GM21381 (cell line): ENCODE measurements at regions not wholly inside any gene's neighbourhood (a gene's known extent, or its start where the extent isn't known, plus 50 kb on each side); places are given as distances from the start of the nearest gene placed in this dataset.

Experiments used
- ATAC-seq: cut with Tn5 transposase; IDR thresholded peaks from one replicate; pipeline ENCODE4 v1.9.1; 2021; ENCODE audit warnings: mild to moderate bottlenecking, moderate library complexity; ENCODE audit not compliant: unreplicated experiment

DNA sequence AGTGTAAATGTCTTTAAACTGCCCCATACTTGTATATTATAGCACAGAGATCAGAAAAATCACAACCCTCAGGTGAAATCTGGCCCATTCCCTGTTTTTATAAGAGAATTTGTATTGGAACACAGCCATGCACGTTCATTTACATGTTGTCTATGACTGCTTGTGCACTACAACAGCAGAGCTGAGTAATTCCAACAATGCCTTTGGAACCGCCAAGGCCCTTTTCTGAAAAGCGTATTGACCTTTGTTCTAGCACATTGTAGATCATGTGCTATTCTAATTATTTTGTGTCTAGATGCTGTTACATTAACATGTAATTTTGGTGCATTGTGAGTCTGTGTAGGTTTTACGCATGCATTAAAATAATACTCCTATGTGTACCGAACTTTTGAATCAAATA lies 339.6 kb downstream of the CHRM3 start:
- ATAC-seq, result no peak

DNA sequence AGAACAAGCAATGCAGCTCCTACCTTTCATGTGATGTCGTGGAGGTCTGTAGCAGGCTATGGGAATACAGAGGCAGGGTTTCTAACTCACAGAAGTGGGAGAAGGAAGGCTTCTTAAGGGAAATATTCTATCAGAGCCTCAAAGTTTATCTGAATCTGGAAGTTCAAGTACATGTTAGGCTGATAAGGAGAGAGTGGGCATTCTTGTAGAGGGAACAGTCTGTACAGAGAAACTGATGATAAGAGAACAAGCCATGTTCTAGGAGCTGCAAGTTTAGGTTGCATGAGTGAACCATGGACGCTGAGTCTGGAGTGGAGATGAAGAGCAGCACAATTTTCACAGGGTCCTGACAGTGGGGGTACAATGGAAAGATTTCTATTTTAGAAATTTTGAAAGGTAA lies 344.0 kb downstream of the CHRM3 start:
- no peak for ATAC-seq

DNA sequence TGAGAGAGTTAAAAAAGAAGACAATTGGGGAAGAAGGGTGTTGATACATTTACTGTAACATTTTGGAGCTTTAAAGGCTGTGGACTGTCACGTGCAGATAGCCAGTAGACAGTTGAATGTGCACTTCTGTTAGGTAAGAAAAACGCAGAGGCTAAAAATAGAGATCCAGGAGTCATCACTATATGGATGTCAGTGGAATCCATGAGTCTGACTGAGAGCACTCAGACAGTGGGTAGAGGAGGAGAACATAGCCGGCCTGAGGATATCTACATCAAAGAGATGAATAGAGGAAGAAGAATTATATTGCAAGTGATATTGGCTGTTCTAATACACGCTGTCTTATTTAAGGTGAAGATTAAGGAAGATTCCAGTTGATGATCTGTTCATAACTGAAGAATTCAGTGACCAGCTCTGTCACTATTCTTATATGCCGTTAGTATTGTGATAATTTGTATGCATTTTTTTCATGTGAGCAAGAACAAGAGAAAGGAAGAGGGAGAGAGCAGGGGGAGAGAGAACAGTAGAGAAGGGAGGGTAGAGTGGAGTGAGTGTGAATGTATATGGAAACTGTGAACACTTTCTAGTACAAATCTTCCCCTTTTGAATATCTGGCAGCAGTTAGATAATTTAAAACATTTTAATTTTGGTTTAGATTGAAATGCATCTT lies 344.8 kb downstream of the CHRM3 start:
- ATAC-seq, result no peak

DNA sequence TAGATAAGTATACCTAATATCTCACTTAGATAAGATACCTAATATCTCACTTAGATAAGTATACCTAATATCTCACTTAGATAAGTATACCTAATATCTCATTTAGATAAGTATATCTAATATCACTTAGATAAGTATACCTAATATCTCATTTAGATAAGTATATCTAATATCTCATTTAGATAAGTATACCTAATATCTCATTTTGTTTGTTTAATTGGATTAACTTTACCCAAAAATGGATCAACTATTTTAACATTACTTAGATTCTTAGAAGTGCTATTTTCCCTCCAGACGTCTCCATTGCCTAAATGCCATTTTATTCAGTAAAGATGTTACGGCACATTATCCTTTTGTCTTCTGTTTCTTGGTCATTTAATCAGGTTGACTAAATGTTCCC lies 346.4 kb downstream of the CHRM3 start:
- ATAC-seq, result no peak

DNA sequence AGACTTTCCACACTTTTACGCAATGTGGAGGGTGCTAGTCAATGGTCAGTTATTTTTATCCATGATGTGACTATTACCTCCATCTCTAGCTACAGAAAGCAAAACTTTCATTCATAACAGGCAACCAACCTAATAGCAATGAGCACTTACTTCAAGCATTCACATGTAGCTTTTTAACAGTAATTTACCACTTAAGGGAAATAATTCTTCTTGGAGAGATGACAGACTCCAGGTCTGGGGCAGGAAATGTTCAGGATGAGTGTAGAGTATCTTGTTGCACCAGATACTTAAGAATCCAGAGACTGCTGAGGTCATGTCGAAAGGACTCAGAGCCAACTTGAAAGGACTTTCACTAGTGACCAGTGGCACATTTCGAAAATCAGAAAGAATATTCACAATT lies 347.6 kb downstream of the CHRM3 start:
- no peak for ATAC-seq

DNA sequence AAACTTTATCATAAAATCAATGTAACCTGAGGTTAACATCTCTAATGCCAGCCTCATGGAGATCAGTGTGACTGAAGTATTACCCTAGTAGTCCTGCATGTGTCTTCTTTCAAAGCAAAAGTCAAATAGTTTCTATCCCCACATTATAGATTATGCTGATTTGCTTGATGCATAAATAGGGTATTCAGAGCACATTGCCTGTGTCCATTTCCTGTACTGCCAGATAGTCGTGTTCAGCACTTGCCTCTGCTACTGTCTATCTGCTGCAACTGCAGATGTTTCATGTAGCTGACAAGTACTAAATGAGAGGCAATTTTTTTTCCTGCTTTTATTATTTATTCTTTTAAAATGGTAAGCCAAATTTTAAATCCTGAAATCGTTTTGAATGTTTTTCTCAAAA lies 348.7 kb downstream of the CHRM3 start:
- no peak for ATAC-seq

DNA sequence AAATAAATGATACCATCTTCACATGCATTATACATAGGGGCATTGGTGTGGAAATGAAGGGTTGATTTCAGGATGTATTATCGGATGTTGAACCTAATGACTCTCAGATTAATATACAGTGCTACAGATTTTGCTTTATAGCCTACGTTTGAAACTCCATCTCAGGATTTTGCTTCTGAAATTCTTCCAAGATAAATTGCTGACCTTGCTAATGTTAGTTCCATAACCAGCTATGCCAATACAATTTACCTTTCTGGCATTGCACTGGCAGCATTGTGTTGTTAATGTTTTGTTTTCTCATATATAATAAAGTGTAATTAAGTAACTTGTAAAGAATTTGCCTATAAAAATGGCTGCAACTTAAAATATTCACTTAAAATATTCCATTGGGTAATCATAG lies 350.1 kb downstream of the CHRM3 start:
- ATAC-seq, result no peak

DNA sequence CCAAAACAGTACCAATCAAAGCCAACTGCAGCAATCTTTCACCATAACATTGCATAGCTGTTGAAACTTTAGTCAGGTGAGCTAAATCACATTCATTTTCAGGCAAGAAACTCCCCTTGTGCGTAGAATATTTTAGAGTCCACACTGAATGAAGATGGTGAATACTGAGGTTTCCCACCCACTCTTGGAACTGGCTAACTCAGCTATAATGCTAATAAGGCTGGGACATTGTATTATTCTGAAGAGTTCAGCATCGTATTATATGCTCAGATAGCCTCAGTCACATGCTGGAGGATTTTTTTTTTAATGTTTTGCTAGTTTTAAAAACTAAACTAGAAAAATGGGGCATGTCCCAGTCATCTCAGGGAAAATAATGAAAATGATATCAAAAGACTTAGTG lies 352.3 kb upstream of the FMN2 start:
- ATAC-seq, result no peak

DNA sequence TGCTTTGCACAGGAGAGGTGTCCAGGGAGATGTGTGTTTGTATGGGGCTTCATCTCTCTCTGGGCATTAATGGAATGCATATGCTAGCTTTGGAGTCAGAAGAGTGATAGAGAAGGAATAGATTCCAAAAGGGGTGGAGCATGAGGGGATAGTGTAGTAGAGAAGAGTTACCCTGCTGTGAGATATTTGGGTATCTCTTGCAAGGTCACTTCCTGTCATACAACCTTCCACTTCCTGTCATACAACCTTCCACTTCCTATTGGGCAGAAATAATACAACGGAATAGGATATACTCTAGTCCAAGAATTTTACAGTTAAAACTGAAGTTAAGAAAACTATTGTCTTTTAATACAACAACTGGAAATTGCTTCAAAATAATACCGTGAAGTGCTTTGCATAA lies 351.8 kb upstream of the FMN2 start:
- no peak for ATAC-seq

DNA sequence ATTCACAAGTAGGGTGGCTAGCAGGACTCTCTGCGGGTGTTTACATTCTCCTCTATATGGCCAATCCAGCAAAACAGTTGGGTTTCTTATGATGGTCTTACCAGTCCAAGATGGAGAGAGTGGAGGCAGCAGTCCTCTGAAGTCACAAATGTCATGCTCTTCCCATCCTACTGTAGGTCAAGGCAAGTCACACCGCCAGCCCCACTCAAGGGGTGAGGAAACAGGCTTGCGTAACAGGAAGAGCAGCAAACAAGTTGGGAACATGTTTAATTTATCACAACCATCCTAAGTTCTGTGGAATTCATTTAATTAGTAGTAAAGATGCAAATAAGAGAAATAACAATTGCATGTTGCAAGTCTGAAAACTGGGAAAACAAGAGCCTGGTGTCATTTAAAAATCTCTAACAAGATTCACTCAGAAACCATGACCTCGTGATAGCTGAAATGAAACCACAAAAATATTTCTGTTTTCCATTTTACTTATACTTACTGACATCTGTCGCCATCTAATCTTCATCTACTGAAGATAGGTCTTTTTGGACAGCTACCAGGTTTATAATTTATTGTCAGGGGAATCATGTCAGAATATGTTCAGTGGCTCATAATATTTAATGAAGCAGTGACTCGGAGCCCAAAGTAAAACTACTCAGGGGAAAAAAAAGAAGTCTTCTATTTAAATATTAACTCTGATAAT lies 349.1 kb upstream of the FMN2 start:
- no peak for ATAC-seq

DNA sequence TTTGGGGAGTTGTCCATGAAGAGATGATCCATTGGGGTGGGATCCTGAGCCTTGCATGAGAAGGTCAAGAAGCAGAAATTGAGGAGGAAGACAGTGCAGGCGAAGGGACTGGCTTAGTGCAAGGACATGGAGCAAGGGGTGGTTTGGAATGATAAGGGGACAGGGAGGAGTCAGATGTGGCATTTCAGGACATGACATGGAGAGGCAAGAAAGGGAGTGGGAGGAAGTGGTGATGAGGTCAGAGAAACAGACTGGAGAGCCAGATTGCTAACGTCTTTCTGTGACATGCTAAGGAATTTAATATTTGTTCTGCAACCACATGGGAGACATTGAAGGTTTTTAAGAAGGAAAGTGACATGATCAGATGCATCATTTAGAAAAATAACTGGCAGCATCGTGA lies 346.8 kb upstream of the FMN2 start:
- ATAC-seq, result no peak

DNA sequence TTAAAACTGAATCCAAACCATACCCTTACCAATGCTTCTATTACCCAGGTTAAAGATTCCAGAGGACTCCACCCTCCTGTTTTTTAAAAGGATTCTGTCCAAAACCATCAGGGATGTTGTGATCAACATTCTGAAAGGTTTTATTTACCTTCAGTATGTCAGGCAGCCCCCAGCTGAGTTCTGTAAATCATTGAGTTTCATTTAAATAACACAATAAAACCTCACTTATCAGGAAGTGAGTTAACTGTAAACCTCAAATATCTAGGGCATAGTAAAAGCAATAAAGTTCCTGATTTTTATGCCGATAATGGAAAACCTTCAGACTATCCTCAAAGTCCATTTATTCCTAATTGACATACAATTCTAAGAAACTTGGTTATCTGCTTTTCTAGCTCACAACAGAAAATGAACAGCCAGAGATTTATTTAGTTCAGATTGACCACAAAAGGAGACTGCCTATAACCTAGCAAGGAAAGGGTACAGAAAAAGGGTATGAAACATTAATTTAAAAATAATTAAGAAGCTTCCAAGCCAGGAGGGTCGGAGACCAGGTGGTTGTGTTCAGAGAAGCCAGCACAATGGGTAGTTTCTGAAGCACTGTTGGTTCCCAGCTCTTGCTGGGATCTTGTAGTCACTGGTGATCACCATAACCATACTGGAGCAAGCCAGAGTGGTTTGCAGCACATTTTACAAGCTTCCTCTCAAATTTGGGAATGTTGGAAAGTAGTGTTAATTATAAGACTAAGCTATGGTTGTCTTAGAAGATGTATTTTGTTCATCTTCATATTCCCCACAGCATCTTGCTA lies 336.4 kb upstream of the FMN2 start:
- ATAC-seq, result no peak

DNA sequence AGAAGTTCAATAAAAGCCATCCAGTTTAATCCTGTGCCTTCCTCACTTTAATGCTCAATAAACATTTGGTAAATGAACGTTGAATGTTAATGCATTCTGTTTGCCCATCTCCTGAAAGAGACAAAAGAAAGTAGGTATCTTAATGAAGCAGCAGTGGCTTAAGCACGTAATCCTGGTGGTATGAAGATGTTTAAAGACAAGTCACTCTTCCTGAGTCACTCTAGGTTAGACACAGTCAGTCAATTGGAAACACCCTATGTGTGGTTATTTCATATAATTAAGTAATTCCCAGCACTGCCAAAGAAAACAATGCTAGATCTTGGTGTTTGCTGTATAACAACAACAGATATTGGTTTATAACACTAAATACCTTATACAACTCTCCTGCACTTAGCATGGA lies 334.0 kb upstream of the FMN2 start:
- no peak for ATAC-seq

DNA sequence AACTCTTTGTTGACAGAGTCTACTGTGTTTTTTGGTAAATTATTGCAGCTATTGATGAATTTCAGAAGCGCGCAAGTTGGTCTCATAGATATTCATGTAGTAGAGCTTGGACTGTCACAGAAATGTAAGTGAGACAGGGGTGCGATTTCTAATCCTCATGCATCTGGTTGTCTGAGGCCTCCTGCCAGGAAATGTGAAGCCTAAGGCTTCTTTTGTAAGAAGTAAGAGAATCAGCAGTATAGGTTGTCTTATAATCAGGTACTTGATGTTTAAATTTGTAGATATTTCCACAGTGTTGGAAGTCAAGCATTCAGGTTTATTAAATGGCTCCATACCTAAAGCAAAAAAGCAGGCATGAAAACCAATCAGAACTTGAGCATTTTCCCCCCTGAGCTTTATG lies 332.9 kb upstream of the FMN2 start:
- no peak for ATAC-seq

DNA sequence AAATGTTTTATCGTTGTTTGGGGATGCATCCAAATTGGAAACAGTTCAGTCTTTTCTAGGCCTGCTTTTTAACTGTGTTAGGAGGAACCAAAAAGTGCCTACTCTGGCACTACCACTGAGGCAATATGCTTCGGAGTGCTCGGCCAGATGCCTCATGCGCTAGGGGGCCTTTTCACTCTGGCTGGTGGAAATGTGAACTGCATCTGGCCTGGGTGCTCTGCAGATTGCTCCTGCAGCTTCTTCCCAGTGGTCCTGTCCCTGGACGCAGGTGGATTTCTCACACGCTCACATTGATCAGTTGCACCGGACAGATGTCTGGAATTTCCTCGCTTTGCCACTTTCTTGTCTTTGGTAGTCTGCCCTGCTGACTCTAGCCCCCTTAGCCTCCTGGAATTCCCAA lies 330.2 kb upstream of the FMN2 start:
- no peak for ATAC-seq

DNA sequence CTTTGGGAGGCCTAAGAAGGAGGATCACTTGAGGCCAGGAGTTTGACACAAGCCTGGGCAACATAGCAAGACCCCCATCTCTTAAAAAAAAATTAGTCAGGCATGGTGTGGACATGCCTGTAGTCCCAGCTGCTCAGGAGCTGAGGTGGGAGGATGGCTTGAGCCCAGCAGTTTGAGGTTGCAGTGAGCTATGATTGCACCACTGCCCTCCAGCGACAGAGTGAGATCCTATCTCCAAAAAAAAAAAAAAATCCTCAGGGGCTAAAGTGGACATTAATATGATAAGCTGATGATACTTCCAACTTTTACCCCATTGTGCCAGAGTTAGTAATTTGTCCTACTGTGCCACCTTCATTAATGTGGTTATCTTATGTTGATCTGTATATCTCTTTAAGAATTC lies 327.8 kb upstream of the FMN2 start:
- ATAC-seq, result no peak

DNA sequence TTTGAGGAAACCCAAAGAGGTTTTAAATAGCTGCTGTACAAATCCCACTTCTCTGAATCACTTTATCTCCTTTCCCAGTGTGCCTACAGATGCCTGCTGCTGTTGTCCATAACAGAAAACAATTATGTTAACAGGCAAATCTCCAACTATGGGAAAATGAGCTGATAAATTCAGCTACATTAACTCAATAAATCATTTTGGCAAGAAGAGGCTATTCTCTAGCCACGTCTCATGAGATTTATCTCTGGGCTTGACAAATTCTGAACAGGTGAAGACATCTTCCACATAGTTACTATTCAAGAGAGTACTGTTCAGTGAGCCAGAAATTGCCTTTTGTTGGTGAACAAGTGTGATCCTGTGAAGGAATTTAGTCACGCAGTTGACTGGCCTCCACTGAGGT lies 327.1 kb upstream of the FMN2 start:
- no peak for ATAC-seq

DNA sequence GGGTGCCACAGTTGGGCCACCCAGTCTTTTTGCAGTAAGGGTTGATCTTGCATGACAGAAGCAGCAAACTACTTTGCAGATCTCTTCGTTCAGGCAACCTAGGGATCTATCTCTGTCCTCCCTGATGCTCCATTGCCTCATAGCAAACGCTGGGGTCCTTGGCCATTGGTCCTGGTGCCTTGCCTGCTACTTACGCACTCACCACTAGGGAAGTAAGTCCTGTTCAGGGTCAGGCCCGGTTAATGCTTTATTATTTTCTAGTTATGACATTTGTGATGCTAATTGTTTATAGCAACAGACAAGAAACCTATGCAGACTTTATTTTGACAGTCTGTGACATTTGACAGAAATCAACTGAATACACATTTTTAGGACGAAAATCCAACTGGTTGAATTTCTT lies 326.5 kb upstream of the FMN2 start:
- ATAC-seq, result no peak

DNA sequence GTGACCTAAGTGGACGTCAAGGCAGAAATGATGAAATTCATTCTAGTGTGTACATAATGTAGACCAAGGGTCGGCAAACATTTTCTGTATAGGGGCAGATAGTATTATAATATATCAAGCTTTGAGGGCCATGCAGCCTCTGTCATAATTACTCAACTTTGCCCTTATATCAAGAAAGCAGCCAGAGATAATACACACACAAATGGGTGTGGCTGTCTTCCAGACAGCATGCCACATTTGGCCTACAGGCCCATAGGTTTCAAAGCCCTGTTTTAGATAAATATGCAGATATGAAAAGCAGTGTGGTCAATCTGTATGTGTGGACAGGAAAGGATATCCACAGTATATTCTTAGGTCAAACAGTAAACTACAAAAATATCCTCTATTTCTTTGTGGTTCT lies 320.1 kb upstream of the FMN2 start:
- ATAC-seq, result no peak

DNA sequence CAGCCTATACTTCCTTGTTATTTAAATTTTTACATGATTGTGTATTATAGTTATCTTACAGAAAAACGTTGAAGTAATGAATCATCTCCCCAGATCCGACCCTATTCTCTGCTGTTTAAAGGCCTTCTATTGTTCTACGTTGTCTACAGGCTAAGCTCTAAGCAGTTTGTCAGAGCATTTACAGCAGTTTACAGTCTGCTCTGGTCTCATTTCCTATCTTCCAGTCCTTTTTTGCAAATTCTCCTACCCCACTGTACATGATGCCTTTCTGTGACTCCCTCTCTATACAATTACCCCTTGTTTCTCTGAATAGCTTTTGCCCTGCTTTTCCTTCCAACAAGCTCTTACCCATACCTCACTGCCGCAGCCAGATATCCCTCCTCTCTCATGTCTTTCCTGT lies 319.2 kb upstream of the FMN2 start:
- ATAC-seq, result no peak

DNA sequence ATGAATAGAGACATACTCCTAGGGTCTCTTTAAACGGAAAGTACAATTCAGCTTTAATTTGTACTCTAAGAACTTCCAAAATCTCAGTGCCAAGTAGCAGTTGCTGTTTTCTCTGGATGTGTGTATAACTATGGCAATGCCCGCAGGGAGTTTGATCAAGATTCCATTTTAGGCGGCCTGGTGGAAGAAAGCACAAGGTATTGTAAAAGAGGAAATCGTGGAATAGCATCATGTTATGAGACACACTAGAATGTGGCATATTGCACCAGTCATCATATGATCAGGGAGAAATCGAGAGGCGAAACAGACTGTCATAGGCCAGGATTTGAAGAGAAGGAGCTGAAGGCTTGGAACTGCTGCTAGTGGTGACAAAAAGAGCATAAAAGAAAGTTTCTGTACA lies 316.2 kb upstream of the FMN2 start:
- no peak for ATAC-seq

DNA sequence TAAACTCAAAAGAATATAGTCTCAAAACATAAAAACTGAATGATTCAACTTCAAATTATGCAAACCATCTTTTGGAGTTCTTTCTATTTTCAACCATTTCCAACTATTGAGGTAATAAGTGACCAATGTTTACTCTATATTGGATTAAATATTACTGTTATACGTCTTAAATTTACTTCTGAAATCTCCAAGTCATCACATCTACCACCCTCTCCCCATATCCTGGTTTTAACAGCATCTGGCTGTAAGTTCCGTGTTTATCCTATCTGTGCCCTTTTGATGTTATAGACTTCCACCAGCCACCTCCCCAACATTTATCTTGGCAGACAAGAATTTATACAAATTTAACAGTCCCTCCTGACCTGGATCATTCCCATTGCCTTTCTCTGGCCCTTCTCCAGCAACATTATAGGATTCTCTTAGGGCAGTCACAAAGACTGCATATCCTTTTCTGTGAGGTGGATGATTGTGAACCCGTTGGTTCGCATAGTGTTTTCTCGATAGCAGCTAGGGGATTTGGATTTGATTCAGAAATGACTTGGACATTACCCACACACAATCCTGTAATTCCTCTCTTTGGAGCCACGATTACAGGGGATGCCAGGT lies 313.4 kb upstream of the FMN2 start:
- no peak for ATAC-seq
